DMS 273 (cell line): ENCODE measurements at regions not wholly inside any gene's neighbourhood (a gene's known extent, or its start where the extent isn't known, plus 50 kb on each side); places are given as distances from the start of the nearest gene placed in this dataset.
A peak's percentile ranks its signal among the peaks of the same experiment; 100 is the strongest.

Source experiments
- DNase-seq: peaks from one replicate; lab custom pipeline; 2025; ENCODE audit not compliant: unreplicated experiment; lab: John Stamatoyannopoulos, UW

- DNase-seq: no peak
These were observed 102.8 kb upstream of the NMNAT3 start for GRCh38 chr3:139780593-139780992.

GRCh38 chr3:139778682-139779233 is 101.0 kb upstream of the NMNAT3 start:
- no peak for DNase-seq

GRCh38 chr3:139774560-139775302 is 97.0 kb upstream of the NMNAT3 start:
- peak; percentile 76 for DNase-seq

- DNase-seq: no peak
These were observed 95.0 kb upstream of the NMNAT3 start for GRCh38 chr3:139772539-139773500.

GRCh38 chr3:139771331-139771730 is 93.6 kb upstream of the NMNAT3 start:
- no peak for DNase-seq

GRCh38 chr3:139770577-139770976 is 92.8 kb upstream of the NMNAT3 start:
- no peak for DNase-seq

- no peak for DNase-seq
These were observed 92.0 kb upstream of the NMNAT3 start for GRCh38 chr3:139769796-139770195.

GRCh38 chr3:139764936-139765335 is 87.2 kb upstream of the NMNAT3 start:
- DNase-seq: no peak

GRCh38 chr3:139764069-139764905 is 86.5 kb upstream of the NMNAT3 start:
- no peak for DNase-seq

GRCh38 chr3:139762302-139762701 is 84.5 kb upstream of the NMNAT3 start:
- DNase-seq: peak; percentile 49

- DNase-seq: no peak
These were observed 81.7 kb upstream of the NMNAT3 start for GRCh38 chr3:139759470-139759869.

GRCh38 chr3:139758654-139759291 is 81.0 kb upstream of the NMNAT3 start:
- no peak for DNase-seq

GRCh38 chr3:139757448-139758030 is 79.8 kb upstream of the NMNAT3 start:
- no peak for DNase-seq

GRCh38 chr3:139756529-139757103 is 78.8 kb upstream of the NMNAT3 start:
- DNase-seq: no peak

- no peak for DNase-seq
These were observed 77.8 kb upstream of the NMNAT3 start for GRCh38 chr3:139755551-139755950.

GRCh38 chr3:139751789-139752188 is 74.0 kb upstream of the NMNAT3 start:
- no peak for DNase-seq

- DNase-seq: no peak
These were observed 68.7 kb upstream of the NMNAT3 start for GRCh38 chr3:139746481-139746880.

GRCh38 chr3:139745831-139746230 is 68.1 kb upstream of the NMNAT3 start:
- no peak for DNase-seq

- DNase-seq: no peak
These were observed 60.9 kb upstream of the NMNAT3 start for GRCh38 chr3:139738697-139739096.
